EH (cell line): ENCODE measurements at regions not wholly inside any gene's neighbourhood (a gene's known extent, or its start where the extent isn't known, plus 50 kb on each side); places are given as distances from the start of the nearest gene placed in this dataset.

Experiments
- DNase-seq: peaks from one replicate; pipeline ENCODE4 v3.0.0-alpha.2; 2015; ENCODE audit warnings: low read depth

DNA sequence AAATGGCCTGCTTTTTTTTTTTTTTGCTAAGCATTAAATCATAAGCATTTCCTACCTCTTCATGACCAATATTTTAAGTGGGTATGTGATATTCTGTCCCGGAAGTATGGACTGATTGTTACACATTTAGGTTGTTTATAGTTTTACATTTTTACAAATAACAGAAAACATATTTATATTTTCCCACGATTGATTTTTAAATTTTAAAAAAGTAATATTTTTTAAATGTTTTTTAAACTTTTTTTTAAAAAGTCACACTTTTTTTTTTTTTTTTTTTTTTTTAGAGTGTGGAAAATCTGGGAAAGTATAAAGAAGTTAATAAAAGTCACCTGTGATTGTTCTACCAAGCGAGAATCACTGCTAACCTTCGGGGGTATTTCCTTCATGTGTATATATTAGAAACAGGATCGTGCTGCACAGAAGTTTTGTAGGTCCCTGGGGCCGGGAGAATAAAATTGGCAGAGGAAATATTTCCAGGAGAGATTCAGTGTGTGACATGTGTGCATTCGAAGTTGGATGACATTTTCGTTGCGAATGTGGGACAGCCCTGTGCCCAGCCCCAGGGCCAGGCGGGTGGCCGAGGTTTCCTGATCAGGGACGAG, 173.1 kb downstream of the CDC5L start:
- no peak for DNase-seq

DNA sequence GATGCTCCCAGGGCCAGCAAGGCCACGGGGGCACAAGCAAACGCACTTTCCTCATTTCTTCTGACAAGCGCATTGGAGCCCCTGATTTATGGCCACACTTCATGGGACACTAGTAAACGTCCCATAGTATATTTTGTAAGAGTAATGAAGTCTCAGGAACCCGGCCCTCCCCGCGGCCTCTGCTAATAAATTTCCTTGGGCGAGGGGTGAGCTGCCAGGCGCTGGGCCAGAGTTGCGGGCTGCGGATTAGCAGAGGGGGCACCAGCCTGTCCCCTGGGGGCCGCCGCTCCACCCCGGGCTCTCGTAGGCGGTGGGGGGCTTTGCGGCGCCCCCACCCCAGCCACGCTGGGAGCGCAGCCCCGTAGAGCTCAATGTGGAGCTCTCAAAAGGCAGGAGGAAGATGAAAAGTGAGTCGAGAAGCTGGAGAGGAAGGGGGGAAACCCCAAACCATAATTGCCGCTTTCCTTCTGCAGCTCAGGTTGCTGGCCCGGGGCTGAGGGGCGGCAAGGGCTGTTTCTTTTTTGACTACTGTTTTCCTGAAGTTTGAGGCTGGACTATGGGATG, 173.6 kb downstream of the CDC5L start:
- DNase-seq: no peak

DNA sequence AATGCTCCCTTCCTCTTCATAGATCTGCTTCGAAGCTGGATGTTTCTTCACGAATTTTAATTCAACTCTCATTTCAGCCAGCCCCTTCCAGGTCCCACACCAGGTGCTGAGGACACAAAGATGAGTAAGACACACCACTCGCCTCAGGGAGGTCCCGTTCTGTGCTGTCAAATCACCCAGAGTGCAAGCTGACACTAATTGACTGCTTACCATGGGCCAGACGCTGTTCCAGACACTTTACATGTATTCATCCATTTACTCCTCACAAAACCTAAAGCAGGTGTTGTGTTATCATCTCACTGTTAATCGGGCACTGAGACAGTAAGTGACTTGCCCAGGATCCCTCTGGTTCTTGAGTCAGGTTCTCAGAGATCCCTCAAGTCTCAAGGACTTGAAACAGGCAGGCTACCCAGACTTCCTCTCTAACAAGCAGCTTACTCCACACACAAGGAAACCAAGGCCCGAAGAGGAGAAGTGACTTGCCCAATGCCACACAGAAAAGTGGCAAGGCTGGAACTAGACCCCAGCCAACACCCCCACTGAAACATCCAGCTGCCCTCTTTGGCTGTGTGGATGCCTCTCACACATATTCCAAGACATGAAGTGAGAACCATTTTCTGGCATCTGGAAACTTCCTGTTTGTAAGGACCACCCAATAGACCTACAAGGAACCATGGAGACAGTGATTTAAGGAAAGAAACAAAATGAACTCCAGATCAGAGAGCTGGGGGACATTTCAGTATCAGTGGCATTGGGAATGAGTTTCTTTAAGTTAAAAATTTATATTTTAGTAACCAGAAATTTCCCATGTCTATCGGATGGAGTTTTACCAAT, 174.5 kb downstream of the CDC5L start:
- no peak for DNase-seq

DNA sequence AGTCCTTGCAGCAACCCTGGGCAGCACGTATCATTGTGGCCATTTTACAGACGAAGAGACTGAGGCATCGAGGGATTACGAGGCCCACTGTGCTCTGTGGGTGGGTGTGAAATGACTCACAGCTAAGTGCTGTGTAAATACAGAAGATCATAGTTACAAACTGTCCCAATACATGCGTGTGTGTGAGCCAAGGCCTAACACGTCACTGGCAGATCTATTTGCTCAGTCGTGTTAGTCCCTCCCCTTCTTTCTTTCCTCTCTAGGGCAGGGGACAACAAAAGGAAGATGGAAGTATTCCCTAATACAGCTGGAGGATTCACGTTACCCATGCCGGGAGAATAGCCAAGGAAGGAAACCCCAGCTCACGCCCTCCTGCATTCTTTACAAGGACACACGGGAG, 175.9 kb downstream of the CDC5L start:
- DNase-seq: no peak

DNA sequence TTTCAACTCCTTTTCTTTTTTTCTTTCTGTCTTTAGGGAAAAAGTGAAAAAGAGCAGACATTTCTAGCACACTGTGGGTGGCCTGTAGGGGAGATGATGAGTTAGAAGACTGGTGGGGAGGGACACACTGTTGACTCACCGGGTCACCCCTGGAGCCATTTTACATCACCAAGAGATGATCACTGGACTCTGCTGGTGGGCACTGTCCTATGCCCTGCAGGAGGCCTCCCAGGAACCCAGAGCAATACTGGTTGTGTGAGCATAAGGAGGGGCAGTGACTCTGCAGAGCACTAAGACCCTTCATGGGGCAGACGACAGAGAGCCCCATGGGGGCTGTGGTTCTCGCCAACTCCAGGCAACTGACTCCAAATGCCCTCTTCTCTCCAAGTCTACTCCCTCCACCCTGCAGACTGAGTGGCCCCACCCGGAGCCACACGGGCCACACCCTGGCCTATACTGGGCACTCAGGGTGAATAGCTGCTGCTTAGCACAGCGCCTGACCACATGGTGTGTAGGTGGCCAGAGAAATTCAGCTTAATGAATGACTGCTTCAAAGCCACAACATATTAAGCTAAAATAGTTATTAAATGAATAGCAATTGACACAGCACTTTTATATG, 177.5 kb downstream of the CDC5L start:
- DNase-seq: no peak

DNA sequence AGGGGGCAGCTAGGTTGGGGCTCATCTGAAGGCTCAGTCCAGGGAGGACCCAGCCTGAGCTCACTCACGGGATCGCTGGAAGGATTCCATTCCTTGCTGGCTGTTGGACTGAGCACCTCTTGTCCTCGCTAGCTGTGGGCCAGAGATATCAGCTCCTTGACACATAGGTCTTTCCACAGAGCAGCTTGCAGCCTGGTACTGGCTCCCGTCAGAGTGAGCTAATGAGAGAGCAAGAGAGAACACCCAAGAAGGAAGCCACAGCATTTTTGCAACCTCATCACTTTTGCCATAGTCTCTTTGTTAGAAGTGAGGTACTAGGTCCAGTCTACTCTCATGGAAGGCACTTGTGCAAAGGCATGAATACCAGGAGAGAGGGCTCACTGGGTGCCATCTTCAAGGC, 179.9 kb downstream of the CDC5L start:
- DNase-seq: no peak

DNA sequence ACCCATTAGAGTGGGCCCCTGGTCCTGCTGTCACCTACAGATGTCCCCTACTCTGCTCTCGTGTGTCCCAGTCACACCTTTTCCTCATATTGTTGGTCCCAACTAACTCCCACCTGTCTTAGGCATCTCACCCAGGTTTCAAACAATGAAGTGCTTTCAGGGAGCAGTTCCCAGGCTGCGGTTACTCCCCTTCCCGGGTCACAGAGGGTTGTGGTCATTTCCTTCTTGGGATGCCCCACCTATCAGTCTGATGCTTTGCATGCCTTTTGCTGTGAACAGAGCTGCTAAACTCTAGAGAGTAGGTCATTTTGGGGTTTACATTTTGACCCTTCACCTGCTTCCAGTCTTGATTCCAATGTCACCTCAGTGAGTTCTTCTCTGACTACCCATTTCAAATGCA, 181.6 kb downstream of the CDC5L start:
- no peak for DNase-seq

DNA sequence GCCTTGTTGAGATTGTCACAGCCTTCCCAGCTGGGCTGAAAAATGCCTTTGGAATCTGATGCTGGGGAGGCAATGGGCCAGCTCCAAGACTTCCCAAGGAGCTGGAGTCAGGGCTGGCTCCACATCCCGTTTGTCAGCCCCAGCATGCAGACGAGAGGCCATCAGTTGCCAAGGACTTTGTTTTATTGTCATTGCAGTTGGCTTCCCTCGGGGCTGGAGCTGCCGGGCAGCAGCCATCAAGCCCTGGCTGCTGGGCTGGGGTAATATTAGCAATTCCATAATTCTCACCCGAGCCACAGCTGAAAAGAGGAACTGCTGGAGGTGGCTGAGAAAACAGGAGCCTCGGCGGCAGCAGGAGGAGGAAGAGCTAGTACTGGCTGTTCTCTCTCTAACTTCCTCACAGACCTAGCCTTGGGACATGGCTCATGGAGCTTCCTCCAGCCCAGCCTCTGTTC, 182.5 kb downstream of the CDC5L start:
- DNase-seq: peak; percentile 87

DNA sequence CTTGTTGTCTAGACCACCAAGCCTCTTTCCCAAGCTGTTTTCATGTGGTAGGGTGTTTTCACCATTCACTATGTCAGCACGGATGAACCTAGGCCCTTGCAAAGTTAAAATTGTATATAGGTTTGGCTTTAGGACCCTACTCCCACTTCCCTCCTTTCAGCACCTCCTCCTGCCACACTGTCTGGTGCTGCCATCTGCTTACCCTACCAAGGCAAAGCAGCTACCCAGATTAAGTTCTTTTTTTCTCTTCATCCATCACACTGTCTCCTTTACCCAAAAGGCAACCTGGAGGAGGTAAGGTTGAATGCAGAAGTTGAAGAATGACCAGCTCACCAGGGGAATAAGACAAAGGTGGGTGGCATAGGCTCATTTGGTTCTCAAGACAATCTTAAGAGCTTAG, 184.0 kb downstream of the CDC5L start:
- no peak for DNase-seq

DNA sequence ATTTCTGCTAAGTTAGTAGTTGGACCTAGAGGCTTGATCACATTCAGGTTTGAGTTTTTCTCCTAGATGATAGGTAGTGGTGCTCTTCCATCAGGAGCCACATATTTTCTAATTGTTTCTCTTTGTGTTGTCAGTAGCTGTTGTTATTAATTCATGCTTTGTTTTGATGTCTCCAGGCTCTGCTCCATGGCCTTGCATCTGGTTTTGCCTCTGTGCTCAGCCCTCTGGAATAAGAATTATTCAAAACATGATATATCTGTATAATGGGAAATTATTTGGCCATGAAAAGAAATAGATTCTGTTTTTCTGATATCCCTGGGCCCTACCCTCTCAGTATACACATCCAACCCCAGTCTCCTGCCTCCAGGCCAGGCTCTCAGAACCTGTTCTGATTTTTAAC, 184.8 kb downstream of the CDC5L start:
- DNase-seq: no peak

DNA sequence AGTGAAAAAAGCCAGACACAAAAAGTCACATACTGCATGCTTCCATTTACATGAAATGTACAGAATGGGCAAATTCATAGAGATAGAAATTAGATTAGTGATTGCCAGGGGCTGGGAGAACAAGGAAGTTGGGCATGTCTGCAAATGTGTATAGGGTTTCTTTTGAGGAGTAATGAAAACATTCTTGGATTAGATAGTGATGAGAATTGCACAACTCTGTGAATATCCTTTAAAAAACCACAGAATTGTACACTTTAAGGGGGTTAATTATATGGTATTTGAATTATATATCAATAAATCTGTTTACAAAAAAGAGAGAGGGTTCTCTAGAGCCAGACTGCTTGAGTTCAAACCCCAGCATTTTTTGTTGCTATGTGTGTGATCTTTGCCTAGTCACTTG, 188.1 kb downstream of the CDC5L start:
- peak; percentile 38 for DNase-seq

DNA sequence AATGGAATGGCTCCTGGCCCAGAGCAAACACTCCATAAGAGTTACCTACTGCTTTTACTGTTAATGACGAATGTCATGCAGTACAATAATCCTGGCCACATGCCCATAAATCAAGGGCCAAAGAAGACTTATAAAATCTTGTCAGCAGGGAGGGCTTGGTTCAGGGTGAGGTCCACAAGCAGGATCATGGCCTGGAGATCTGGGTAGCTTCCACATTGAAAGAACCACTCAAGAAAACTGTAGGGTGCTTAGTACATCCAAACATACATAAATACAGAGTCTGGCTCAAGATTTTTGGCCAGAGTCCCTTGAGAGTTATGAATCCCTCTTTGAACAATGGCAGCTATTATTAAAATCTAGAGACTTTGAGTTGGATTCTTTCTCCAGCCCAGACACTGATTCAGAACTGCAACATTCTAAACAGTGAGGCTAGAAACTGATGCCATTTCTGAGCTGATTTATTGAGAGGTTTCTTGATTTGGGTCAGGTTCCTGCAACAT, 188.7 kb downstream of the CDC5L start:
- peak; percentile 51 for DNase-seq

DNA sequence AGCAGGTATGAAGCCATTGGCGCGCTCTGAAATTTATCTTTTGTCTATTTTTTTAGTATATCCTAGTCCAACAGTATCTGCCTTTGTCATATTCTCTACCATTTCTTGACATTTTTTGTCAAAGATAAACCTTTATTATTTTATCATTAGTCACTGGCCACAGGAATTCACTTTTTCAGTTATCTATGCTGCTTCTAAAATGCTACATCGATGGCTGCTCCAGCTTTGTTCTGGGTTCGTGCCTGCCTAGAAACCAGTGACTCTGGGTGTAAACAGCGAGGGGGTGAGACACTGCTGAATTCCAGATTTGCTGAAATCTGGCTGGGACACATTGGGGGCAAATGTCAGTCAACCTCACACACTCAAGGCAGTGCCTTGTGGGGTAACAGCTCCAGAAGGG, 193.4 kb downstream of the CDC5L start:
- DNase-seq: peak; percentile 85

DNA sequence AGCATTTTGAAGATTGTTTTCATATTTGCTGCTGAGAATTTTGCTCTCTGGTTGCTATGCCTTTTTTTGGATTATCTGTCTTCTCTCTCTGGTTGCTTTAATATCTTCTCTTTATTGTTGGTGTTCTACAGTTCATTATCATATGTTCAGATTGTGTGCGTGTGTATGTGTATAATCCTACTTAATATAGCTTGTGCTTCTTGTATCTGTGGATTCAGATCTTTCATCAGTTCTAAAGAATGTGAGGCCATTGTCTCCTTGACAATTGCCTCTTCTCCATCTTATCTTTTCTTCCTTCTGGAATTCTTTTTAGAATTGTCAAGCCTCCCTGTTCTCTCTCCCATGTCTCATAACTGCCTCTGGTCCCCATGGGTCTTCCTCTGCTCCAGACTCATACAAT, 195.4 kb downstream of the CDC5L start:
- DNase-seq: no peak

DNA sequence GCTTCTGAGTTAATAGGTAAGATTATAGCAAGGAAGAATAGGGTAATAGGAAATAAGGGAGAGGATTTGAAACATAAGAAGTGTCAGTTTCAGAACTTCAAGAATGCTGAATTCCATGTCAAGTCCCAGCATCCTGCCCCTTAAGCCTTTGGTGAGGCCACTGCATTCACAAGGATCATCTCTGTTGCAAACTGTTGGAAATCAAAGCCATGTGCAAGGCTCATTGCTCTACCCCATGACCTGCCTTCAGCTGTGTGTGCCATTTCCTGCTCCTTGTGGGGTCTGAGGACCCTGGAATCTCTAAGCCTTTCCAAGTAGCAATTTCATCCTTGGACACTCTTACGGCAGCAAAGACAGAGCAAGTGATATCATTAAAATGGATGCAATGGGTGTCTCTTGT, 203.0 kb downstream of the CDC5L start:
- no peak for DNase-seq

DNA sequence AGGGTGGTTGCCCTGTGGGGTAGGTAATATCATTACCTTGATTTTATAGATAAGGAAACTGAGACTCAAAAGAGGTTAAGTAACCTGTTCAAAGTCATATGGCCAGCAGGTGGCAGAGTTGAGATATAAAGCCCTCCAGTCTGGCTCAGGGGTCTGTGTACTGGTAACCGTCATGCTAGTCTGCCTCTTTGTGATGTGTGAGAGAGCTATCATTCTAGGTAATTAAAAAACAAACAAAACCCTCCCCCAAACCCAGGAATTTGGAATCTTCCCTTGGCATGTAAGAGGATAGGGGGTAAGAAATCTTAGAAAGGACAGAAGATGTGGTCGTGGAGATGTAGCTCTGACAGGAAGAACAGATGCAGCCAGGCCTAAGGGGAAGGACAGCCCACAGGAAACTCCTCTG, 206.0 kb downstream of the CDC5L start:
- peak; percentile 77 for DNase-seq

DNA sequence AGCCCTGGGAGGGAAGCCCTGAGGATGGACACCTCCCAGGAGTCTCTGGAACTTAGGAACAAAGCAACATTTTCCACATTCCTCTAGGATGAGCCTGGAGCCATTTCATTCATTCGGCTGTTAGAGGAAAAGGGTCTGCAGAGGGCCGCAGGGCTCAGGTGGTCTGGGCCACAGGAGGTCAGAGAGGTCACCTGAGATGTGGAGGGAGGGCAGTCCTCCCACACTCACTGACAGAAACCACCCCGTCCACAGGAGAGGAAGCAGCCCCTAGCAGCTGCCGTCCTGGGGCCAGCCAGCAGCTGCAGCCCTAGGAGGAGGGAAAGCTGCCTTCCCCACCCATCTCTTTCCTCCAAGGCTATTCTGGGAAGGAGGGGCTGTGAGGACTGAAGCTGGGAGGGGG, 207.0 kb downstream of the CDC5L start:
- no peak for DNase-seq

DNA sequence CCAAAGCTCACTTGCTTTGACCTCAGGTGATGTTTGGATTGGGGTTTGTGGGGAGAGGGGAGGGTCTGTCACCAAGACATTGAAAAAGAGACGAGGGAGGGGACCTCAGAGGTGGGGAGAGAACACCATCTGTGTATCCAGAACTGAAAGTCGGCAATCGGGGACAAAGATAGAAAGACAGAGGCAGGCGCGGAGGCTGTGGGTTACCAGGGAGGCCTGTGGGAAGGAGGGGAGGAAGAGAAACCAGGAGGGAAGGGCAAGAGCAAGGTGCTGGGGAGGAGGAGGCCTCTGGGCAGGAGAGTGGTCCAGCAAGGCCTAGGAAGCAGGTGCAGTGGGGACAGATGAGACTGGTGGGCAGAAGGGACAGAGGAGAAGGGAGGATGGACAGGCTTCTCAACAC, 211.2 kb downstream of the CDC5L start:
- DNase-seq: no peak

DNA sequence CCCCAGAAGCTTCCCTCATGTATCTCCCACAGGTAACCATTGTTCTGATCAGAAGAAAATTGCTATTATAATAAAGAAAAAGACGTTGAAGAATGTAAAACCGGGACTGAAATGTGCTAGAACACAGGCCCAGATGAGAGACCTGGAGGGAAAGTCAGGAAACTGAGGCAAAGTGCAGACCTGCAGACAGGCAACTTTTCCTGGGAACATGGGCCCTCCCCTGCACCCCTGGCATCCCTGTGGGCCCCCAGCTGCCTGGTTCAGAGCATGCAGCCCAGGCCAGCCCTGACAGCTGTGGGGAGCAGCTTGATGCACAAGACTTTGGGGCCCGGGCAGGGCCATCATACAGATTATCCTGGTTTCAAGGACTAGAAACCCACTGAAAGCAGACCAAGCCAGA, 212.2 kb downstream of the CDC5L start:
- DNase-seq: no peak

DNA sequence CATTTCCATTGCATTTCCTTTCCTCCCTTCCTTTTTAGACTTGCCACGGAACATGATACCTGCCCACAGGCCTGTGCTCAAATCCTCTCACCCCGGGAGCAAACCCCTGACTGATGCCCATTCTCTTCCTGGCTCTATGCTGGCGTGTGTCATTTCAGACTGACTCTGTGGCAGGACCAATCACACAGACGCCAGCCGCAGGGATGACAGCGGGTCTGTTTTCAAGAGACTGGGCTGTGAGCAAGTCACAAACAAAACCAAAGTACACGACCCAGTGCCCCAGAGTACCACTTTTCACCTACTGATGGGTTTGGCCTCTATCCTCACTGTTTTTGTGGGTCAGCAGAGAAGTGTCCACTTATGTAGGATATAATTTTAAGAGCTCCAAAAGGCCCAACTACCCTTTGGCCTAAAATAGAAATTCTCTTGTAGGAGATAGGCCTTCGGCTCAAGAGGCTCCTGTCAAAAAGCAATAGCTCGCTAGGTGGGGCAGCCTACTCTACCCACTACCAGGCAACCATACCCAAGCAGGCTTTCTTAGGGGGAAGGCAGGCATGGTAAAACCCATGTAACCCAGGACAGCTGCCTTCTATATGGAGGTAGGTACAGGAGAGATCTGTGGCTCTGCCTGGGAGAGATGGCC, 215.7 kb downstream of the CDC5L start:
- no peak for DNase-seq

DNA sequence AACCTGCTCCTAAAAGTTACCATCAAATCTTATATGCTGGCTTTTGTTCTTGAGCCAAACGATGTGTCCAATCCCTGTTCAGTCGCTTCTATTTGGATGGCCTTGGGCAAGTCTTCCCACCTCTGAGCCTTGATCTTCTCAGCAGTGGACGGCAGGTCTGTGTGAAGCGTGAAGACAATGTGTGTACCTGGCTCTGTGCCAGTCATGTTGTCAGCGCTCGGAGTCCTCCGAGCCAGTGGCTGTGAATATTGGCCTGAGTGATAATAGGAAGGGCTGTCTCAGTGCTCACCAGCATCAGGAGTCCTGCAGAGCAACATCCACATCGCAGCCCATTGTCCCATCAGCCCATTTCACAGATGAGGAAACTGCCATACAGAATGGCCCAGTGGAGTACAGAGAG, 219.0 kb downstream of the CDC5L start:
- DNase-seq: no peak

DNA sequence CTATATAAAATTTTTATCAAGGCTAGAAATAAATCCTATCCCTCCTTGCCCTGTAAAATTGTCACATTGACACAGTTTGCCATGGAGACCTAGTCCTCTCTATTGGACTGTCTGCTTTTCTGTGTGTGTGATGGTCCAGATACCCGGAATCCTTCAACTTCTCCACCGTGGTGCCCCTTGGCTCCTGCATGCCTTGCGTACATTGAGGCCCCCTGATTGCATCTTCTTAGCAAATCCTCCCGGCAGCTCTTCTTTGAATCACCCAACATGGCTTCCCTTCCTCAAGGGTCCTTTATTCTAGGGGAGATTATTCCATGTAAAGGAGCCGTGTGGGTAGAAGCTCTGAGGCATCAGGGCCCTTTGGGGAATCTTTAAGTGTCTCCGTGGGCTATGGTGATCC, 219.5 kb downstream of the CDC5L start:
- DNase-seq: no peak
